ENCODE measurements at regions not wholly inside any gene's neighbourhood (a gene's known extent, or its start where the extent isn't known, plus 50 kb on each side); places are given as distances from the start of the nearest gene placed in this dataset.

DNA sequence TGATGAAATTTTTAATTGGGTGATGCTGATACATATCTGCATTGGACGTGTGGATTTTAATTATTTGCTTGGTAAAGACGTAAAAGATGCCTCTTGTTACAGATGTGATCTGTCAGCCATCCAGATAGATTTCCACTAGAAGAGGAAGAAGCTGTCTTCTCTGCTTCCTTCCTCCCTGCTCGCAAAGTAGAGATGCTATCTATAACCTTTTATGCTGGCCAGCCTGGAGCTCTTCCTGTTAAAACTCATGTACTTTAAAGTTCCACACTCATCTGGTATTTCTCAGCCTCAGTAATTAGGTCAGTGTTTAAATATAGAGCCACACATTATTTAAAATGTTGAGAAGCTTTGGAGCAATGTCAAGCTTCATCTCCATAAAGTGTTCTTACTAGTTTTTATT lies 51.2 kb upstream of the TMEM229A start:
- Mint-ChIP-seq H3K4me3 (ENCODE audit: unreplicated experiment) (no peak overlapping the region), H3K9me3 (ENCODE audit: unreplicated experiment) (no peaks in the 10 kb centered on the region), H3K36me3 (ENCODE audit: insufficient read depth, unreplicated experiment) (no peaks in the 10 kb centered on the region), H3K27ac (ENCODE audit: low read depth, unreplicated experiment) (no peak overlapping the region), H3K27me3 (ENCODE audit: insufficient read depth, unreplicated experiment) (no peaks in the 10 kb centered on the region), H3K4me1 (ENCODE audit: insufficient read depth, unreplicated experiment) (peaks cover 15% of the 10 kb centered on the region)
- TF ChIP-seq, protein P1, sequence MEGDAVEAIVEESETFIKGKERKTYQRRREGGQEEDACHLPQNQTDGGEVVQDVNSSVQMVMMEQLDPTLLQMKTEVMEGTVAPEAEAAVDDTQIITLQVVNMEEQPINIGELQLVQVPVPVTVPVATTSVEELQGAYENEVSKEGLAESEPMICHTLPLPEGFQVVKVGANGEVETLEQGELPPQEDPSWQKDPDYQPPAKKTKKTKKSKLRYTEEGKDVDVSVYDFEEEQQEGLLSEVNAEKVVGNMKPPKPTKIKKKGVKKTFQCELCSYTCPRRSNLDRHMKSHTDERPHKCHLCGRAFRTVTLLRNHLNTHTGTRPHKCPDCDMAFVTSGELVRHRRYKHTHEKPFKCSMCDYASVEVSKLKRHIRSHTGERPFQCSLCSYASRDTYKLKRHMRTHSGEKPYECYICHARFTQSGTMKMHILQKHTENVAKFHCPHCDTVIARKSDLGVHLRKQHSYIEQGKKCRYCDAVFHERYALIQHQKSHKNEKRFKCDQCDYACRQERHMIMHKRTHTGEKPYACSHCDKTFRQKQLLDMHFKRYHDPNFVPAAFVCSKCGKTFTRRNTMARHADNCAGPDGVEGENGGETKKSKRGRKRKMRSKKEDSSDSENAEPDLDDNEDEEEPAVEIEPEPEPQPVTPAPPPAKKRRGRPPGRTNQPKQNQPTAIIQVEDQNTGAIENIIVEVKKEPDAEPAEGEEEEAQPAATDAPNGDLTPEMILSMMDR (IDR thresholded peaks at IDR 0.05; ENCODE audit: unreplicated experiment): no peak
- CTCF ChIA-PET: interaction anchor here (0.6 to 0.7 kb wide), 3 partner anchors 17 to 303 kb away, joined by 3 to 4 read pairs (median 4); no protein-coding TSS in a partner anchor
- no peak for DNase-seq (ENCODE audit: unreplicated experiment)
- no TSS peak for BruUV-seq (replicated peaks)
- intact Hi-C loops (cut with micrococcal nuclease): no loop called here
- POLR2A ChIA-PET: interaction anchor here (0.6 to 3.0 kb wide), 3 partner anchors 12 to 24 kb away, joined by 3 to 13 read pairs (median 3); no protein-coding TSS in a partner anchor

Measured in MCF 10A (cell line).